ENCODE measurements at regions not wholly inside any gene's neighbourhood (a gene's known extent, or its start where the extent isn't known, plus 50 kb on each side); places are given as distances from the start of the nearest gene placed in this dataset.
A peak's percentile ranks its signal among the peaks of the same experiment; 100 is the strongest.

- Mint-ChIP-seq H3K27ac (no peak overlapping the region), H3K36me3 (no peaks in the 10 kb centered on the region), H3K4me3 (no peak overlapping the region), H3K4me1 (peaks cover 3% of the 10 kb centered on the region), H3K9me3 (no peaks in the 10 kb centered on the region), H3K27me3 (ENCODE audit: insufficient read depth, low read depth) (no peaks in the 10 kb centered on the region)
- Histone ChIP-seq H3K4me1 (peaks cover 18% of the 10 kb centered on the region), H3K4me3 (no peak overlapping the region), H3K79me2 (ENCODE audit: low read depth) (no peaks in the 10 kb centered on the region), H3K27me3 (no peaks in the 10 kb centered on the region), H3K4me2 (peak overlapping the region; percentile 24), H2AFZ (replicated peaks) (peak overlapping the region; percentile 74), H3K27ac (no peak overlapping the region), H3K9me3 (ENCODE audit: low read depth) (no peaks in the 10 kb centered on the region), H3K36me3 (no peaks in the 10 kb centered on the region), H3F3A (ENCODE audit: low read depth) (no peaks in the 10 kb centered on the region), H3K9ac (no peak overlapping the region), H4K20me1 (ENCODE audit: low read depth) (no peaks in the 10 kb centered on the region)
- no peak for TF ChIP-seq EZH2 (IDR thresholded peaks at IDR 0.05)
- TF ChIP-seq EZH2phosphoT487 (IDR thresholded peaks at IDR 0.05) = no peak
- TF ChIP-seq CTCF (IDR thresholded peaks at IDR 0.05) = no peak
- no peak for DNase-seq (ENCODE audit: low spot score)
Observed at GRCh38 chr18:35862119-35862640, 110.3 kb upstream of the RMP24 start.

- H3K4me2 ChIP-seq = no peak overlapping the region
- H3K36me3 ChIP-seq = no peaks in the 10 kb centered on the region
- DNase-seq (ENCODE audit: low spot score) = no peak
- no peaks in the 10 kb centered on the region for H3K9me3 ChIP-seq (ENCODE audit: low read depth)
- H3K27me3 Mint-ChIP-seq (ENCODE audit: insufficient read depth, low read depth) = no peaks in the 10 kb centered on the region
- no peaks in the 10 kb centered on the region for H3K27me3 ChIP-seq
- no peak overlapping the region for H2AFZ ChIP-seq (replicated peaks)
- no peak overlapping the region for H3K4me3 ChIP-seq
- no peaks in the 10 kb centered on the region for H3K79me2 ChIP-seq (ENCODE audit: low read depth)
- no peaks in the 10 kb centered on the region for H3F3A ChIP-seq (ENCODE audit: low read depth)
- no peak overlapping the region for H3K4me3 Mint-ChIP-seq
- peaks cover 18% of the 10 kb centered on the region for H3K4me1 ChIP-seq
- peaks cover 3% of the 10 kb centered on the region for H3K4me1 Mint-ChIP-seq
- no peak overlapping the region for H3K27ac Mint-ChIP-seq
- no peaks in the 10 kb centered on the region for H3K9me3 Mint-ChIP-seq
- TF ChIP-seq CTCF (IDR thresholded peaks at IDR 0.05) = no peak
- TF ChIP-seq EZH2phosphoT487 (IDR thresholded peaks at IDR 0.05) = no peak
- no peak for TF ChIP-seq EZH2 (IDR thresholded peaks at IDR 0.05)
- no peaks in the 10 kb centered on the region for H3K36me3 Mint-ChIP-seq
- H3K9ac ChIP-seq = no peak overlapping the region
- H4K20me1 ChIP-seq (ENCODE audit: low read depth) = no peaks in the 10 kb centered on the region
- no peak overlapping the region for H3K27ac ChIP-seq
Observed at GRCh38 chr18:35864916-35865315, 107.6 kb upstream of the RMP24 start.

GRCh38 chr18:35868915-35869314 lies 103.6 kb upstream of the RMP24 start:
- no peaks in the 10 kb centered on the region for H3K4me1 Mint-ChIP-seq
- H4K20me1 ChIP-seq (ENCODE audit: low read depth) = no peaks in the 10 kb centered on the region
- DNase-seq (ENCODE audit: low spot score) = no peak

More at GRCh38 chr18:35868915-35869314, 103.6 kb upstream of the RMP24 start:
- Histone ChIP-seq H3K4me3 (no peak overlapping the region), H3K79me2 (ENCODE audit: low read depth) (no peaks in the 10 kb centered on the region), H3K36me3 (no peaks in the 10 kb centered on the region), H3F3A (ENCODE audit: low read depth) (no peaks in the 10 kb centered on the region), H3K4me2 (no peak overlapping the region), H3K9me3 (ENCODE audit: low read depth) (no peaks in the 10 kb centered on the region), H3K4me1 (no peaks in the 10 kb centered on the region), H3K27me3 (no peaks in the 10 kb centered on the region), H2AFZ (replicated peaks) (no peak overlapping the region), H3K9ac (no peak overlapping the region), H3K27ac (no peak overlapping the region)
- TF ChIP-seq CTCF (IDR thresholded peaks at IDR 0.05) = no peak
- no peak for TF ChIP-seq EZH2 (IDR thresholded peaks at IDR 0.05)
- TF ChIP-seq EZH2phosphoT487 (IDR thresholded peaks at IDR 0.05) = no peak
- H3K4me3 Mint-ChIP-seq = no peak overlapping the region
- H3K27ac Mint-ChIP-seq = no peak overlapping the region
- no peaks in the 10 kb centered on the region for H3K27me3 Mint-ChIP-seq (ENCODE audit: insufficient read depth, low read depth)
- no peaks in the 10 kb centered on the region for H3K9me3 Mint-ChIP-seq
- no peaks in the 10 kb centered on the region for H3K36me3 Mint-ChIP-seq

All from neural progenitor cell (in vitro differentiated cells).